DND-41 (cell line): ENCODE measurements at regions not wholly inside any gene's neighbourhood (a gene's known extent, or its start where the extent isn't known, plus 50 kb on each side); places are given as distances from the start of the nearest gene placed in this dataset.

ENCODE experiments used
- EZH2 ChIP-seq: IDR thresholded peaks from 3 replicates; pipeline ENCODE4 v1.6.1; 2012; ENCODE audit warnings: borderline replicate concordance, low read depth, mild to moderate bottlenecking, moderate library complexity, low read length, inconsistent platforms; ENCODE audit not compliant: severe bottlenecking
- TF ChIP-seq, protein P1 (sequence below): IDR thresholded peaks from 2 replicates; pipeline ENCODE4 v1.5.1; 2012; ENCODE audit warnings: borderline replicate concordance, low read length, moderate library complexity, mild to moderate bottlenecking; ENCODE audit not compliant: poor library complexity, severe bottlenecking; ENCODE audit errors: extremely low read depth

- TF ChIP-seq, protein P1, sequence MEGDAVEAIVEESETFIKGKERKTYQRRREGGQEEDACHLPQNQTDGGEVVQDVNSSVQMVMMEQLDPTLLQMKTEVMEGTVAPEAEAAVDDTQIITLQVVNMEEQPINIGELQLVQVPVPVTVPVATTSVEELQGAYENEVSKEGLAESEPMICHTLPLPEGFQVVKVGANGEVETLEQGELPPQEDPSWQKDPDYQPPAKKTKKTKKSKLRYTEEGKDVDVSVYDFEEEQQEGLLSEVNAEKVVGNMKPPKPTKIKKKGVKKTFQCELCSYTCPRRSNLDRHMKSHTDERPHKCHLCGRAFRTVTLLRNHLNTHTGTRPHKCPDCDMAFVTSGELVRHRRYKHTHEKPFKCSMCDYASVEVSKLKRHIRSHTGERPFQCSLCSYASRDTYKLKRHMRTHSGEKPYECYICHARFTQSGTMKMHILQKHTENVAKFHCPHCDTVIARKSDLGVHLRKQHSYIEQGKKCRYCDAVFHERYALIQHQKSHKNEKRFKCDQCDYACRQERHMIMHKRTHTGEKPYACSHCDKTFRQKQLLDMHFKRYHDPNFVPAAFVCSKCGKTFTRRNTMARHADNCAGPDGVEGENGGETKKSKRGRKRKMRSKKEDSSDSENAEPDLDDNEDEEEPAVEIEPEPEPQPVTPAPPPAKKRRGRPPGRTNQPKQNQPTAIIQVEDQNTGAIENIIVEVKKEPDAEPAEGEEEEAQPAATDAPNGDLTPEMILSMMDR: no peak
- no peak for TF ChIP-seq EZH2
Measured at GRCh38 chr4:74631988-74632387, 162.3 kb downstream of the BTC start.
